HepG2 (cell line): ENCODE measurements at regions not wholly inside any gene's neighbourhood (a gene's known extent, or its start where the extent isn't known, plus 50 kb on each side); places are given as distances from the start of the nearest gene placed in this dataset.

Experiments used
- ATAC-seq: fragments of 200-7000 bp; cut with Tn5 transposase; 3 replicates; pipeline ENCODE4 v1.9.1; 2020; ENCODE audit warnings: mild to moderate bottlenecking, moderate library complexity
- BruUV-seq: library from RNA; stranded (reverse); fragments of 400-500 nt; replicated peaks from 2 replicates; lab custom pipeline; 2021; lab: Mats Ljungman, UMichigan
- CTCF ChIA-PET: fragments of 300-600 bp; formaldehyde crosslinking; extraction: SDS; loops from one replicate; lab custom pipeline; 2021; ENCODE audit warnings: low total read pairs, inconsistent platforms, low intra/inter-chr PET ratio; lab: Yijun Ruan, JAX
- POLR2A ChIA-PET: fragments of 350-600 bp; sonication (Branson Sonifier 250); formaldehyde crosslinking; loops from one replicate; lab custom pipeline; 2020; ENCODE audit warnings: antibody characterized with exemption, inconsistent platforms; lab: Yijun Ruan, JAX
- DNase-seq: peaks from one replicate; pipeline ENCODE4 v3.0.0-alpha.2; 2015; ENCODE audit warnings: low spot score
- FAIRE-seq: peaks from 3 replicates; lab custom pipeline; 2011; peaks lifted over from hg19 to GRCh38; lab: Jason Lieb, UNC
- H2AFZ ChIP-seq: one replicate; pipeline ENCODE4 v1.6.1; 2011; ENCODE audit warnings: low read length, inconsistent platforms
- H3K27ac ChIP-seq: fragments of 300-600 bp; 3 replicates; pipeline ENCODE4 v1.8.0; 2011; ENCODE audit warnings: mixed run types, mild to moderate bottlenecking, mixed read lengths, low read length, inconsistent platforms; ENCODE audit not compliant: insufficient read depth; ENCODE audit errors: extremely low read length
- H3K27me3 ChIP-seq, 2 experiments: fragments of 200-600 bp in 1 of 2; 2 replicates in 1 of 2; 3 replicates in 1 of 2; pipeline versions ENCODE4 v1.6.0 to v1.8.0; 2011; ENCODE audit warnings: low read length in 2 of 2, mild to moderate bottlenecking in 2 of 2, moderate library complexity in 2 of 2, inconsistent platforms in 1 of 2; ENCODE audit not compliant: insufficient read depth in 2 of 2, control insufficient read depth in 1 of 2
- H3K36me3 ChIP-seq, 2 experiments: fragments of 200-600 bp in 1 of 2; replicated peaks in 1 of 2; 2 replicates in 1 of 2; 3 replicates in 1 of 2; pipeline versions ENCODE4 v1.5.1 to v1.8.0; 2011; ENCODE audit warnings: low read length in 2 of 2, inconsistent platforms in 1 of 2; ENCODE audit not compliant: insufficient read depth in 2 of 2, control insufficient read depth in 1 of 2
- H3K4me1 ChIP-seq: 2 replicates; pipeline ENCODE4 v1.5.1; 2012; ENCODE audit warnings: low read length, inconsistent platforms; ENCODE audit not compliant: insufficient read depth
- H3K4me2 ChIP-seq: 2 replicates; pipeline ENCODE4 v1.6.0; 2011; ENCODE audit warnings: low read depth, low read length, inconsistent platforms
- H3K4me3 ChIP-seq, 3 experiments: fragments of 200-600 bp in 1 of 3; sonication (generic), shearing (Covaris generic) in 1 of 3; replicated peaks in 1 of 3; 2 replicates each; pipeline ENCODE4 v1.5.1; 2011 to 2016; ENCODE audit warnings: low read length in 3 of 3, inconsistent platforms in 2 of 3, low read depth in 2 of 3, mild to moderate bottlenecking in 2 of 3, control low read depth in 1 of 3, mixed read lengths in 1 of 3; ENCODE audit not compliant: insufficient read depth in 1 of 3
- H3K79me2 ChIP-seq: one replicate; pipeline ENCODE4 v1.6.1; 2011; ENCODE audit warnings: low read length, inconsistent platforms; ENCODE audit not compliant: insufficient read depth
- H3K9ac ChIP-seq: 2 replicates; pipeline ENCODE4 v1.6.0; 2011; ENCODE audit warnings: mild to moderate bottlenecking, low read depth, low read length, inconsistent platforms; ENCODE audit not compliant: insufficient read depth
- H3K9me3 ChIP-seq: 2 replicates; pipeline ENCODE4 v1.5.1; 2012; ENCODE audit warnings: mild to moderate bottlenecking, low read length
- H4K20me1 ChIP-seq: 2 replicates; pipeline ENCODE4 v1.6.0; 2011; ENCODE audit warnings: inconsistent platforms, mild to moderate bottlenecking, low read length, moderate library complexity; ENCODE audit not compliant: insufficient read depth
- HCFC1 ChIP-seq: fragments of 150-350 bp; IDR thresholded peaks from 2 replicates; pipeline ENCODE4 v1.6.1; 2014; ENCODE audit warnings: low read depth, low read length
- NR2C2 ChIP-seq: sonication (generic); formaldehyde crosslinking; IDR thresholded peaks from 2 replicates; pipeline ENCODE4 v1.4.0; 2020; ENCODE audit warnings: missing genetic modification reagents, mild to moderate bottlenecking, moderate library complexity, borderline replicate concordance
- RFX3 ChIP-seq: IDR thresholded peaks from 2 replicates; pipeline ENCODE4 v1.6.1; 2016; ENCODE audit warnings: missing biosample characterization, missing genetic modification reagents
- SP1 ChIP-seq, 2 experiments: fragments of 450-650 bp in 1 of 2; sonication (generic) in 1 of 2; formaldehyde crosslinking in 1 of 2; IDR thresholded peaks; 2 replicates each; pipeline versions ENCODE4 v1.4.0 to v1.6.1; 2016 to 2020; ENCODE audit warnings: missing genetic modification reagents in 1 of 2
- ZBTB42 ChIP-seq: sonication (generic); formaldehyde crosslinking; IDR thresholded peaks from 2 replicates; pipeline ENCODE4 v1.5.0; 2020; ENCODE audit warnings: mild to moderate bottlenecking, missing genetic modification reagents
- ZKSCAN8 ChIP-seq: IDR thresholded peaks from 2 replicates; pipeline ENCODE4 v1.6.1; 2016; ENCODE audit warnings: borderline replicate concordance, missing genetic modification reagents, missing compliant biosample characterization
- ZNF451 ChIP-seq: sonication (generic); formaldehyde crosslinking; IDR thresholded peaks from 2 replicates; pipeline ENCODE4 v1.5.0; 2020; ENCODE audit warnings: mild to moderate bottlenecking, missing genetic modification reagents
- ZNF619 ChIP-seq: sonication (generic); formaldehyde crosslinking; IDR thresholded peaks from 2 replicates; pipeline ENCODE4 v1.4.0; 2020; ENCODE audit warnings: mild to moderate bottlenecking, missing genetic modification reagents
- ZNF841 ChIP-seq: sonication (generic); formaldehyde crosslinking; IDR thresholded peaks from 2 replicates; pipeline ENCODE4 v1.8.1; 2023; ENCODE audit warnings: missing genetic modification reagents, borderline replicate concordance
- WGBS: methylation state at CpG from one replicate; pipeline ENCODE4 v1.1.6; 2017; ENCODE audit warnings: low lambda C conversion rate; 5-methylcytosine and 5-hydroxymethylcytosine counted together
- in situ Hi-C: cut with HindIII; loops from 2 replicates; pipeline ENCODE4 v1.10.0; 2017; ENCODE audit warnings: low pct_unique_long_range_greater_than_20kb; ENCODE audit not compliant: extremely low pct_ligation_motif_present
- intact Hi-C: fragments of 100-400 bp; cut with micrococcal nuclease; formaldehyde crosslinking; loops from one replicate; pipeline ENCODE4 v1.10.0; 2022; ENCODE audit not compliant: unreplicated experiment
- TF ChIP-seq, protein P1 (sequence below): sonication (generic); formaldehyde crosslinking; IDR thresholded peaks from 2 replicates; pipeline ENCODE4 v1.4.0; 2020; ENCODE audit warnings: missing genetic modification reagents
- TF ChIP-seq, protein P2 (sequence below): sonication (generic); formaldehyde crosslinking; IDR thresholded peaks from 2 replicates; pipeline ENCODE4 v1.5.0; 2020; ENCODE audit warnings: missing genetic modification reagents
- TF ChIP-seq, protein P3 (sequence below): sonication (generic); formaldehyde crosslinking; conservative IDR thresholded peaks from 2 replicates; pipeline ENCODE4 v1.8.0; 2022; ENCODE audit warnings: missing genetic modification reagents
- TF ChIP-seq, protein P4 (sequence below): sonication (generic); formaldehyde crosslinking; IDR thresholded peaks from 2 replicates; pipeline ENCODE4 v1.4.0; 2020; ENCODE audit warnings: missing genetic modification reagents

DNA sequence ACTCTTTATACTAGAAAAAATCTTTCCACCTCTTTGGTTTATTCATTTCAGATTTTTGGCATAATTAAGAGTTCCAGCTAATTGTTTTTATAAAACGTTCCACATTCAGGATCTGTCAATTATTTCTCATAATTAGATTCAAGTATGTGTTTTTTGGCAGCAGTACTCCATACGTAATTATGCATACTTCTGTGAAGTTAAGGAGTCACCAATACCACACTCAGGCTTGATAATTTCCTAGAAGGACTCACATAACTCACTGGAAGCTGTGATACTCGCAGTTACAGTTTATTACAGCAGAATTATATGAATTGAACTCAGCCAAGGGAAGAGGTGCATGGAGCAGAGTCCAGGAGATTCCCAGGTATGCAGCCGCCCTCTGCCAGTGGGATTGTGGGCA is 290.5 kb upstream of the AKR1E2 start:
- no peaks in the 10 kb centered on the region for H3K36me3 ChIP-seq
- no peak overlapping the region for H2AFZ ChIP-seq
- H3K4me1 ChIP-seq, result no peaks in the 10 kb centered on the region
- ChIA-PET CTCF (no interaction called here), POLR2A (no interaction called here)
- no peak overlapping the region for H3K27ac ChIP-seq
- no peak overlapping the region for H3K4me3 ChIP-seq
- no TSS peak for BruUV-seq
- no peaks in the 10 kb centered on the region for H3K79me2 ChIP-seq
- in situ Hi-C loops (no loop called here), intact Hi-C loops (no loop called here)
- FAIRE-seq (no peak), DNase-seq (no peak), ATAC-seq (no peak)
- no peak overlapping the region for H3K4me2 ChIP-seq
- peaks cover 15% of the 10 kb centered on the region; the same call in 1 of the 2 replicates for H3K9me3 ChIP-seq
- H3K9ac ChIP-seq, result no peak overlapping the region
- 3% methylated on average over 4 of the region's 4 CpGs for WGBS
- 0 out of 5 replicates have a peak, but pooled peaks cover 0 to 2% of the 10 kb centered on the region in 2 experiments for H3K27me3 ChIP-seq
- TF ChIP-seq, protein P1, sequence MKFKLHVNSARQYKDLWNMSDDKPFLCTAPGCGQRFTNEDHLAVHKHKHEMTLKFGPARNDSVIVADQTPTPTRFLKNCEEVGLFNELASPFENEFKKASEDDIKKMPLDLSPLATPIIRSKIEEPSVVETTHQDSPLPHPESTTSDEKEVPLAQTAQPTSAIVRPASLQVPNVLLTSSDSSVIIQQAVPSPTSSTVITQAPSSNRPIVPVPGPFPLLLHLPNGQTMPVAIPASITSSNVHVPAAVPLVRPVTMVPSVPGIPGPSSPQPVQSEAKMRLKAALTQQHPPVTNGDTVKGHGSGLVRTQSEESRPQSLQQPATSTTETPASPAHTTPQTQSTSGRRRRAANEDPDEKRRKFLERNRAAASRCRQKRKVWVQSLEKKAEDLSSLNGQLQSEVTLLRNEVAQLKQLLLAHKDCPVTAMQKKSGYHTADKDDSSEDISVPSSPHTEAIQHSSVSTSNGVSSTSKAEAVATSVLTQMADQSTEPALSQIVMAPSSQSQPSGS, result no peak
- TF ChIP-seq ZKSCAN8 (CRISPR knock-in tag), result no peak
- TF ChIP-seq, protein P2, sequence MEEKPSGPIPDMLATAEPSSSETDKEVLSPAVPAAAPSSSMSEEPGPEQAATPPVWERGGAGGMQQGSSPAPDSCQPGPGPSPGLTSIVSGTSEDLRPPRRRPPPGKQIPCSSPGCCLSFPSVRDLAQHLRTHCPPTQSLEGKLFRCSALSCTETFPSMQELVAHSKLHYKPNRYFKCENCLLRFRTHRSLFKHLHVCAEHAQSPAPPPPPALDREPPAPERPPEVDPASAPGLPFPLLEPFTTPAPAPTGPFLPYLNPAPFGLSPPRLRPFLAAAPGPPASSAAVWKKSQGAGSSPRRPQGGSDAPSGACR, result no peak
- TF ChIP-seq HCFC1, result no peak
- no peaks in the 10 kb centered on the region for H4K20me1 ChIP-seq

DNA sequence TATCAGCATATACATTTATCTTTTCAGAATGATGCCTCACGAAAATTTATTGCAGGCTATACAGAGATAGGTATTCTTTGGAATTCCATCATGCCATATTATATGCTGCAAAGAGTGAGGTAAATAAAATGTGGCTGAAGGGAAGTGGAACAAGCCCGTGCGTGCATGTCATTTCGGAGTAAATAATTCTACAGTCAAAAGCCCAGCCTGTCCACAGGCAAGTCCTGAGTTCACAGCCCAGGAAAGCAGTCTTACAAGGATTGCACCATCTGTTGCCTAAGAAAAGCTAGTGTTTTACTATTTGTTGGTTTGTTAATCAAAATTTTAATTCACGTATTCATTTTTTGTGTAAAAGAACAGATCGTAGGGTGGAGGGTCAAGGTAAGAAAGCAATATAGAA is 292.4 kb upstream of the AKR1E2 start:
- no TSS peak for BruUV-seq
- no peaks in the 10 kb centered on the region for H4K20me1 ChIP-seq
- peaks cover 15% of the 10 kb centered on the region; the same call in 1 of the 2 replicates for H3K9me3 ChIP-seq
- in situ Hi-C loops (no loop called here), intact Hi-C loops (no loop called here)
- no peak for DNase-seq
- 0 out of 5 replicates have a peak, but pooled peaks cover 0 to 2% of the 10 kb centered on the region in 2 experiments for H3K27me3 ChIP-seq
- no peak for ATAC-seq
- H3K79me2 ChIP-seq, result no peaks in the 10 kb centered on the region
- ChIA-PET CTCF (no interaction called here), POLR2A (no interaction called here)
- FAIRE-seq, result no peak
- H2AFZ ChIP-seq, result no peak overlapping the region
- no peaks in the 10 kb centered on the region for H3K36me3 ChIP-seq
- 11% methylated on average over 6 of the region's 6 CpGs for WGBS
- no peak overlapping the region for H3K4me2 ChIP-seq
- H3K27ac ChIP-seq, result no peak overlapping the region
- no peaks in the 10 kb centered on the region for H3K4me1 ChIP-seq
- no peak overlapping the region for H3K9ac ChIP-seq
- H3K4me3 ChIP-seq, result no peak overlapping the region
- TF ChIP-seq ZNF619 (CRISPR knock-in tag), result no peak
- TF ChIP-seq ZBTB42 (CRISPR knock-in tag), result no peak
- TF ChIP-seq NR2C2 (CRISPR knock-in tag), result no peak
- TF ChIP-seq ZNF451 (CRISPR knock-in tag), result no peak
- no peak for TF ChIP-seq RFX3 (CRISPR knock-in tag)
- TF ChIP-seq, protein P3, sequence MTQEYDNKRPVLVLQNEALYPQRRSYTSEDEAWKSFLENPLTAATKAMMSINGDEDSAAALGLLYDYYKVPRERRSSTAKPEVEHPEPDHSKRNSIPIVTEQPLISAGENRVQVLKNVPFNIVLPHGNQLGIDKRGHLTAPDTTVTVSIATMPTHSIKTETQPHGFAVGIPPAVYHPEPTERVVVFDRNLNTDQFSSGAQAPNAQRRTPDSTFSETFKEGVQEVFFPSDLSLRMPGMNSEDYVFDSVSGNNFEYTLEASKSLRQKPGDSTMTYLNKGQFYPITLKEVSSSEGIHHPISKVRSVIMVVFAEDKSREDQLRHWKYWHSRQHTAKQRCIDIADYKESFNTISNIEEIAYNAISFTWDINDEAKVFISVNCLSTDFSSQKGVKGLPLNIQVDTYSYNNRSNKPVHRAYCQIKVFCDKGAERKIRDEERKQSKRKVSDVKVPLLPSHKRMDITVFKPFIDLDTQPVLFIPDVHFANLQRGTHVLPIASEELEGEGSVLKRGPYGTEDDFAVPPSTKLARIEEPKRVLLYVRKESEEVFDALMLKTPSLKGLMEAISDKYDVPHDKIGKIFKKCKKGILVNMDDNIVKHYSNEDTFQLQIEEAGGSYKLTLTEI (CRISPR knock-in tag), result no peak
- TF ChIP-seq ZNF841 (CRISPR knock-in tag), result no peak
- TF ChIP-seq, protein P4, sequence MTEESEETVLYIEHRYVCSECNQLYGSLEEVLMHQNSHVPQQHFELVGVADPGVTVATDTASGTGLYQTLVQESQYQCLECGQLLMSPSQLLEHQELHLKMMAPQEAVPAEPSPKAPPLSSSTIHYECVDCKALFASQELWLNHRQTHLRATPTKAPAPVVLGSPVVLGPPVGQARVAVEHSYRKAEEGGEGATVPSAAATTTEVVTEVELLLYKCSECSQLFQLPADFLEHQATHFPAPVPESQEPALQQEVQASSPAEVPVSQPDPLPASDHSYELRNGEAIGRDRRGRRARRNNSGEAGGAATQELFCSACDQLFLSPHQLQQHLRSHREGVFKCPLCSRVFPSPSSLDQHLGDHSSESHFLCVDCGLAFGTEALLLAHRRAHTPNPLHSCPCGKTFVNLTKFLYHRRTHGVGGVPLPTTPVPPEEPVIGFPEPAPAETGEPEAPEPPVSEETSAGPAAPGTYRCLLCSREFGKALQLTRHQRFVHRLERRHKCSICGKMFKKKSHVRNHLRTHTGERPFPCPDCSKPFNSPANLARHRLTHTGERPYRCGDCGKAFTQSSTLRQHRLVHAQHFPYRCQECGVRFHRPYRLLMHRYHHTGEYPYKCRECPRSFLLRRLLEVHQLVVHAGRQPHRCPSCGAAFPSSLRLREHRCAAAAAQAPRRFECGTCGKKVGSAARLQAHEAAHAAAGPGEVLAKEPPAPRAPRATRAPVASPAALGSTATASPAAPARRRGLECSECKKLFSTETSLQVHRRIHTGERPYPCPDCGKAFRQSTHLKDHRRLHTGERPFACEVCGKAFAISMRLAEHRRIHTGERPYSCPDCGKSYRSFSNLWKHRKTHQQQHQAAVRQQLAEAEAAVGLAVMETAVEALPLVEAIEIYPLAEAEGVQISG (CRISPR knock-in tag), result no peak
- no peak for TF ChIP-seq SP1 (IDR thresholded peaks at IDR 0.05)
- TF ChIP-seq SP1 (CRISPR knock-in tag; IDR thresholded peaks at IDR 0.05), result no peak
